Neutrophil (primary cell): ENCODE measurements at regions not wholly inside any gene's neighbourhood (a gene's known extent, or its start where the extent isn't known, plus 50 kb on each side); places are given as distances from the start of the nearest gene placed in this dataset.

Experiments
- H3K27ac ChIP-seq: fragments of 200-600 bp; sonication (generic); 2 replicates; pipeline ENCODE4 v1.5.1; 2016; ENCODE audit warnings: mild to moderate bottlenecking, moderate library complexity
- H3K27me3 ChIP-seq: fragments of 200-600 bp; sonication (generic); 2 replicates; pipeline ENCODE4 v1.6.0; 2016; ENCODE audit warnings: mild to moderate bottlenecking
- H3K36me3 ChIP-seq: fragments of 200-600 bp; sonication (generic); 2 replicates; pipeline ENCODE4 v1.5.1; 2017
- H3K4me1 ChIP-seq, 2 experiments: fragments of 200-600 bp in 1 of 2; sonication (generic) in 1 of 2; 1 replicate in 1 of 2; 2 replicates in 1 of 2; pipeline versions ENCODE4 v1.5.1 to v1.6.1; 2013 to 2016; ENCODE audit warnings: low read depth in 1 of 2, low read length in 1 of 2, mild to moderate bottlenecking in 1 of 2, moderate library complexity in 1 of 2; ENCODE audit not compliant: control insufficient read depth in 1 of 2, insufficient read depth in 1 of 2
- H3K4me3 ChIP-seq, 2 experiments: fragments of 200-600 bp in 1 of 2; sonication (generic) in 1 of 2; 1 replicate in 1 of 2; 2 replicates in 1 of 2; pipeline ENCODE4 v1.5.1; 2013 to 2016; ENCODE audit warnings: low read depth in 1 of 2, low read length in 1 of 2, mild to moderate bottlenecking in 1 of 2, moderate library complexity in 1 of 2
- H3K9me3 ChIP-seq: fragments of 200-600 bp; sonication (generic); 2 replicates; pipeline ENCODE4 v1.5.1; 2016
- TF ChIP-seq, protein P1 (sequence below): fragments of 200-600 bp; sonication (generic); IDR thresholded peaks from 2 replicates; pipeline ENCODE4 v1.5.1; 2016; ENCODE audit warnings: antibody characterized with exemption

DNA sequence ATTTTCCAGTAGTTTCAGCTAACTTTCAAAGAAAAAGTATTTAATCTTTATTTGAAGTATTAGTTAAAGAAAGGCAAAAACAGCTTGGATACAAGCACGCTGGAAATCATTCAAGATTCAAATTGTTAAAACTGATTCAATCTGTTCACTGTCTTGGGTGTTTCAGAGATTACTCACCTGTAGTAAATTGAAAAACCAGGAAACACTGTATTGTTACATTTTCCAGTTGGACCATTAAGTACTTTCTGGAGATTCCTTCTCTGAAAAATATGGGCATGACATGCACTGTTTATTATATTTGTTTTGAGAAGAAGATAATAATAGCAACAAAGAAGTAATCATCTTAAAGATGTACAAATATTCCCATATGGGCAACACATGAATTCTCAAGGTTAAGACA is 196.1 kb downstream of the UBE2E3 start:
- TF ChIP-seq, protein P1, sequence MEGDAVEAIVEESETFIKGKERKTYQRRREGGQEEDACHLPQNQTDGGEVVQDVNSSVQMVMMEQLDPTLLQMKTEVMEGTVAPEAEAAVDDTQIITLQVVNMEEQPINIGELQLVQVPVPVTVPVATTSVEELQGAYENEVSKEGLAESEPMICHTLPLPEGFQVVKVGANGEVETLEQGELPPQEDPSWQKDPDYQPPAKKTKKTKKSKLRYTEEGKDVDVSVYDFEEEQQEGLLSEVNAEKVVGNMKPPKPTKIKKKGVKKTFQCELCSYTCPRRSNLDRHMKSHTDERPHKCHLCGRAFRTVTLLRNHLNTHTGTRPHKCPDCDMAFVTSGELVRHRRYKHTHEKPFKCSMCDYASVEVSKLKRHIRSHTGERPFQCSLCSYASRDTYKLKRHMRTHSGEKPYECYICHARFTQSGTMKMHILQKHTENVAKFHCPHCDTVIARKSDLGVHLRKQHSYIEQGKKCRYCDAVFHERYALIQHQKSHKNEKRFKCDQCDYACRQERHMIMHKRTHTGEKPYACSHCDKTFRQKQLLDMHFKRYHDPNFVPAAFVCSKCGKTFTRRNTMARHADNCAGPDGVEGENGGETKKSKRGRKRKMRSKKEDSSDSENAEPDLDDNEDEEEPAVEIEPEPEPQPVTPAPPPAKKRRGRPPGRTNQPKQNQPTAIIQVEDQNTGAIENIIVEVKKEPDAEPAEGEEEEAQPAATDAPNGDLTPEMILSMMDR, result no peak
- no peaks in the 10 kb centered on the region for H3K36me3 ChIP-seq
- no peaks in the 10 kb centered on the region for H3K27me3 ChIP-seq
- no peak overlapping the region for H3K4me3 ChIP-seq
- H3K4me1 ChIP-seq, result no peaks in the 10 kb centered on the region
- no peaks in the 10 kb centered on the region for H3K9me3 ChIP-seq
- no peak overlapping the region for H3K27ac ChIP-seq

DNA sequence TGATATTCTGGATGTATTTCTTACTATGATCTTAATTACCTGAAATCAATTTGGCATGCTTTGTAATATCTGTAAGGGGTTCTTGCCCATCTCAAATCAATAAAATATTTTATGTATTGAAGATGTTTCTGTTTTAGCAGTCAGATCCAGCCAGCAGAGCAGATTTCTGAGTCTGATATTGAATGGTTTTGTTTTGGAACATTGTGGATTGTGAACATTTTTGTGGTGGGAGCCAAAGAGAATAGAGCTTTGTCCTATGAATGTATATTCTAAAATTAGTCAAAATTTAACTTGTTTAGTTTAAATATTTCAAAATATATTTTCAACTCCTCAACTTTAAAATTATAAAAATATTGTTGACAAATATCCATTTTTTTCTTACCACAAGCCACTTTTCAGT is 197.0 kb downstream of the UBE2E3 start:
- no peak overlapping the region for H3K27ac ChIP-seq
- H3K36me3 ChIP-seq, result no peaks in the 10 kb centered on the region
- H3K9me3 ChIP-seq, result no peaks in the 10 kb centered on the region
- TF ChIP-seq, protein P1, result no peak
- no peaks in the 10 kb centered on the region for H3K27me3 ChIP-seq
- no peak overlapping the region for H3K4me3 ChIP-seq
- no peaks in the 10 kb centered on the region for H3K4me1 ChIP-seq

DNA sequence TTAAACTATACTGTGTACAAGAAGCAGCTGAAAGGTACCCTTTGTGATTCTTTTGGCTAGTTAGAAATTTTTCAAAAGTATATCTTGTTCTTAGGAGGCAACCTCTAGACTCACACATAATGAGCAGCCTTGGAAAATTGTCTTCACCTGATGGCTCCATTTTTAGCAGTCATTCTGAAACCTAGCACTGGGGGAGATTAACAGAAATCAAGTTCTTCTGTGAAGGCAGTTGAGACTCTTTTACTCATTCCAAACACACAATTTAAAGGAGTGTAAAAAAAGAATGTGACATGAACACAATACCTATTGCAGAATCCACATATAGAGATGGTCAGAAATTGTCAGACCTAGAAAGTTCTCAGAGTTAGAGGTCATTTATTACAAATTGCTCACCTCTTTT is 197.7 kb downstream of the UBE2E3 start:
- Histone ChIP-seq H3K9me3 (no peaks in the 10 kb centered on the region), H3K36me3 (no peaks in the 10 kb centered on the region), H3K27ac (no peak overlapping the region), H3K27me3 (no peaks in the 10 kb centered on the region), H3K4me3 (no peak overlapping the region), H3K4me1 (no peaks in the 10 kb centered on the region)
- TF ChIP-seq, protein P1, result no peak

DNA sequence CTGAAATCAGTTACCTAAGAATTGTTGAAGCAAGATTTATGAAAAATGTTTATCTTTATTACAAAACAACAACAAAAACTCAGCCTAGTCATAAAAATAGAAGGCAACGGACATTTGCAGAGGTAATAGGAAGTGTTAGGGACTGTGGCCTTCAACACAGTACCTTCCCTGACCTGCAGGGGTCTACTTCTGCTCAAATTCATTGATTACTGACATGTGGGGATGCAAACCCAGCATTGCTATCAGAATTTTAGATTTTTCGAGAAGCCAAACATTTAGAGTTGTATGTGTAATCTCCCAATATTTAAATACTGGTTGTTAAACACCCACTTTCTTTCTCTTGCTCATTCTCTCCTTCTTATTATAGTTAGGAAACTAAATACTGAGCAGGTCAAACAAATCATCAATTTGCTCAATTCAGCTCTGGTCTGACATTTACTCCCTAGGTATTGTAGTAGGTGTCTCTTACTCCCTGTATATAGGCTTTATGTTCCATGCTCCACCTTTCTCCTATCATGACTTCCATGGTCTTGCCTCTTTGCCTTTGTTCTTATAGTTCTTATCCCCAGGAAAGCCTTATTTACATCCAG is 198.5 kb downstream of the UBE2E3 start:
- no peaks in the 10 kb centered on the region for H3K4me1 ChIP-seq
- no peaks in the 10 kb centered on the region for H3K27me3 ChIP-seq
- no peaks in the 10 kb centered on the region for H3K36me3 ChIP-seq
- H3K27ac ChIP-seq, result no peak overlapping the region
- H3K9me3 ChIP-seq, result no peaks in the 10 kb centered on the region
- H3K4me3 ChIP-seq, result no peak overlapping the region
- TF ChIP-seq, protein P1, result no peak

DNA sequence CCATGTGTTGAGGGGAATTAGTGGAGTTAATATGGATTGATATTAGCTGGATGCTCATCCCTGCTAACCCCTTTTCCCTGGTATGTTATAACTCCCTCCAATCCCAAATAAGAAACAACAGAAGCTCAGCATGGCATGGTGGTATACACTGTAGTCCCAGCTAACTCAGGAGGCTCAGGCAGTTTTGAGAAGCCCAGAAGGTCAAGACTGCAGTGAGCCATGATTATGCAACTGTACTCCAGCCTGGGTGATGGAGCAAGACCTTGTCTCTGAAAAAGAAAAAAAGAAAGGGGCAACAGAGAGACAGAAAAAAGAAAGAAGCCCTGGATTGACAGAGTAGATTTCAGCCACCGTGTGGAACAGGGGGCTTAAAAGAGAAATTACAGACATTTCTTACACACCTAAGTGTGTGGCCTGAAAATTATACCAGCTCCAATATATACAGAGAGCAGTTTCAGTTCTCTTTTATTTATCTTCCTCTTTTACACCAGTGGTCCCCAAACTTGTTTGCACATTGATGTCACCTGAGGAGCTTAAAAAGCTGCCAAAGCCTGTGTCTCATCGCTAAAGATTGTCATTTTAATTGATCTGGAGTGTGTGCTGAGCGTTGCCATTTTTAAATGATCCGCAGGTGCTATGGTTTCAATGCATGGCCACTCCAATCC is 203.6 kb downstream of the UBE2E3 start:
- H3K27me3 ChIP-seq, result no peaks in the 10 kb centered on the region
- no peak overlapping the region for H3K27ac ChIP-seq
- no peak overlapping the region for H3K4me3 ChIP-seq
- TF ChIP-seq, protein P1, result no peak
- no peaks in the 10 kb centered on the region for H3K4me1 ChIP-seq
- no peaks in the 10 kb centered on the region for H3K36me3 ChIP-seq
- no peaks in the 10 kb centered on the region for H3K9me3 ChIP-seq
